ENCODE measurements at regions not wholly inside any gene's neighbourhood (a gene's known extent, or its start where the extent isn't known, plus 50 kb on each side); places are given as distances from the start of the nearest gene placed in this dataset.

DNA sequence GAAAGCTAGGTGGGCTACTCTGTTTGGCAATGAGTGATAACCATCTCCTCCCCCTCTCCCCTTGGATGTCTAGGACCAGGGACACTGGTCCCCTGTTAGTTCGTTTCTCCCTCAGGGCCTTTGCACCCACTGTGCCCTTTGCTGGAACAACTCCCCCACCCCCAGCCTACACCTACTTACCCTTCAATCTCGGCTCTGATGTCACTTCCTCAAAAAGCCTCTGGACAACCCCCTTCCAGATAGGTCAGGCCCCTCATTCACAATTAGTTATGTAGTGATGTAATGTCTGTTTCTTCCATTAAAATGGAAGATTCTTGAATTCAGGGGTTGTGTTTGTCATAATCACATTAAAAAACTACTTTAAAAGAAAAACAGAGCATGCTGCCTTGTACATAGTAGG lies 152.9 kb downstream of the SNX10 start:
- TF ChIP-seq CTCF (IDR thresholded peaks at IDR 0.05; ENCODE audit: poor library complexity) (no peak), EZH2phosphoT487 (IDR thresholded peaks at IDR 0.05; ENCODE audit: low read depth, severe bottlenecking, unreplicated experiment) (no peak), EZH2 (IDR thresholded peaks at IDR 0.05; ENCODE audit: borderline replicate concordance) (no peak)

Measured in hepatocyte (in vitro differentiated cells).